ENCODE measurements at regions not wholly inside any gene's neighbourhood (a gene's known extent, or its start where the extent isn't known, plus 50 kb on each side); places are given as distances from the start of the nearest gene placed in this dataset.

GRCh38 chr9:535356-535755 lies 306.1 kb upstream of the DMRT1 start:
- DNase-seq (ENCODE audit: low read depth, low spot score) (no peak), FAIRE-seq (no peak), ATAC-seq (no peak)
- H3K27ac ChIP-seq (ENCODE audit: control insufficient read depth, insufficient read depth) = no peak overlapping the region
- ChIA-PET POLR2A (no interaction called here), CTCF (no interaction called here), RAD21 (ENCODE audit: unreplicated experiment) (no interaction called here), SMC1A (ENCODE audit: uncharacterized antibody, unreplicated experiment) (no interaction called here)
- in situ Hi-C loops (cut with MboI) (no loop called here), intact Hi-C loops (cut with micrococcal nuclease; ENCODE audit: unreplicated experiment) (no loop called here)
- TF ChIP-seq CHD2 (IDR thresholded peaks at IDR 0.05; ENCODE audit: borderline replicate concordance, low read depth, low read length) (no peak), MEF2A (IDR thresholded peaks at IDR 0.05; ENCODE audit: insufficient read depth, low read depth, low read length) (no peak), ETV6 (conservative IDR thresholded peaks at IDR 0.05 in 1 of 2, IDR thresholded peaks at IDR 0.05 in 1 of 2; ENCODE audit: borderline replicate concordance in 1 of 2, low read depth in 1 of 2) (no peak), IRF4 (IDR thresholded peaks at IDR 0.05; ENCODE audit: low read depth, low read length) (no peak)
- no peak overlapping the region for H3K9ac ChIP-seq (ENCODE audit: control insufficient read depth, insufficient read depth, low read length)
- H3K79me2 ChIP-seq (ENCODE audit: control insufficient read depth, insufficient read depth, low read length) = no peaks in the 10 kb centered on the region
- no peaks in the 10 kb centered on the region for H4K20me1 ChIP-seq (ENCODE audit: control insufficient read depth, insufficient read depth)
- no peak overlapping the region for H3K4me2 ChIP-seq (ENCODE audit: control insufficient read depth, insufficient read depth)
- H3K4me1 ChIP-seq (ENCODE audit: control insufficient read depth, insufficient read depth, low read length) = no peaks in the 10 kb centered on the region; the same call in 1 of the 2 replicates
- 22% methylated on average over 4 of the region's 4 CpGs for WGBS (ENCODE audit: insufficient coverage, insufficient replicate concordance, low lambda C conversion rate, missing lambda C conversion rate)
- H2AFZ ChIP-seq (ENCODE audit: control insufficient read depth, low read depth, low read length) = no peak overlapping the region
- no peaks in the 10 kb centered on the region; a peak in 1 of 4 replicates for H3K27me3 ChIP-seq (replicated peaks in 1 of 2; ENCODE audit: control insufficient read depth in 2 of 2, insufficient read depth in 2 of 2, low read length in 1 of 2)
- no peak overlapping the region for H3K4me3 ChIP-seq
- H3K36me3 ChIP-seq (ENCODE audit: control insufficient read depth in 2 of 2, insufficient read depth in 2 of 2, low read length in 1 of 2) = no peaks in the 10 kb centered on the region
- BruUV-seq (replicated peaks) = no TSS peak
- no peaks in the 10 kb centered on the region for H3K9me3 ChIP-seq (replicated peaks; ENCODE audit: control insufficient read depth, insufficient read depth, low read length)

GRCh38 chr9:536597-537511 lies 304.6 kb upstream of the DMRT1 start:
- no peaks in the 10 kb centered on the region for H3K9me3 ChIP-seq (replicated peaks; ENCODE audit: control insufficient read depth, insufficient read depth, low read length)
- H3K4me1 ChIP-seq (ENCODE audit: control insufficient read depth, insufficient read depth, low read length) = no peaks in the 10 kb centered on the region; the same call in 1 of the 2 replicates
- H2AFZ ChIP-seq (ENCODE audit: control insufficient read depth, low read depth, low read length) = no peak overlapping the region
- BruUV-seq (replicated peaks) = no TSS peak
- peak; percentile 38 for ATAC-seq
- CTCF ChIA-PET = no interaction called here
- no peak for DNase-seq (ENCODE audit: low read depth, low spot score)
- H3K27ac ChIP-seq (ENCODE audit: control insufficient read depth, insufficient read depth) = no peak overlapping the region
- H3K9ac ChIP-seq (ENCODE audit: control insufficient read depth, insufficient read depth, low read length) = no peak overlapping the region
- no peaks in the 10 kb centered on the region; a peak in 1 of 4 replicates for H3K27me3 ChIP-seq (replicated peaks in 1 of 2; ENCODE audit: control insufficient read depth in 2 of 2, insufficient read depth in 2 of 2, low read length in 1 of 2)
- POLR2A ChIA-PET = no interaction called here
- H4K20me1 ChIP-seq (ENCODE audit: control insufficient read depth, insufficient read depth) = no peaks in the 10 kb centered on the region
- SMC1A ChIA-PET (ENCODE audit: uncharacterized antibody, unreplicated experiment) = no interaction called here
- H3K36me3 ChIP-seq (ENCODE audit: control insufficient read depth in 2 of 2, insufficient read depth in 2 of 2, low read length in 1 of 2) = no peaks in the 10 kb centered on the region
- WGBS (ENCODE audit: insufficient coverage, insufficient replicate concordance, low lambda C conversion rate, missing lambda C conversion rate) = 21% methylated on average over 11 of the region's 11 CpGs
- H3K4me2 ChIP-seq (ENCODE audit: control insufficient read depth, insufficient read depth) = peak overlapping the region; percentile 61
- H3K4me3 ChIP-seq = no peak overlapping the region
- intact Hi-C loops (cut with micrococcal nuclease; ENCODE audit: unreplicated experiment) = no loop called here
- H3K79me2 ChIP-seq (ENCODE audit: control insufficient read depth, insufficient read depth, low read length) = no peaks in the 10 kb centered on the region
- FAIRE-seq = no peak
- in situ Hi-C loops (cut with MboI) = no loop called here
- RAD21 ChIA-PET (ENCODE audit: unreplicated experiment) = no interaction called here
- TF ChIP-seq MEF2A (IDR thresholded peaks at IDR 0.05; ENCODE audit: insufficient read depth, low read depth, low read length) (no peak), MEF2B (IDR thresholded peaks at IDR 0.05; ENCODE audit: partially characterized antibody, poor library complexity, severe bottlenecking) (no peak), GABPA (IDR thresholded peaks at IDR 0.05; ENCODE audit: low read depth) (no peak), NR2F1 (conservative IDR thresholded peaks at IDR 0.05) (no peak), SREBF1 (IDR thresholded peaks at IDR 0.05; ENCODE audit: low read length) (no peak), IRF3 (IDR thresholded peaks at IDR 0.05) (no peak), HSF1 (IDR thresholded peaks at IDR 0.05; ENCODE audit: low read depth, low read length) (no peak), KAT2A (conservative IDR thresholded peaks at IDR 0.05; ENCODE audit: control insufficient read depth, low read depth, low read length) (no peak), RUNX3 (IDR thresholded peaks at IDR 0.05; ENCODE audit: low read length) (no peak)

Data from GM12878 (cell line).